H1 (cell line): ENCODE measurements at regions not wholly inside any gene's neighbourhood (a gene's known extent, or its start where the extent isn't known, plus 50 kb on each side); places are given as distances from the start of the nearest gene placed in this dataset.

Source experiments
- CTCF ChIA-PET: fragments of 300-600 bp; sonication (Branson Sonifier 250); formaldehyde crosslinking; loops from one replicate; lab custom pipeline; 2021; ENCODE audit not compliant: partially characterized antibody; lab: Charles Lee
- POLR2A ChIA-PET: fragments of 300-600 bp; sonication (Branson Sonifier 250); formaldehyde crosslinking; loops from one replicate; lab custom pipeline; 2021; ENCODE audit warnings: inconsistent platforms; ENCODE audit not compliant: partially characterized antibody; lab: Charles Lee
- DNase-seq, 2 experiments: peaks; one replicate each; pipeline versions ENCODE4 v3.0.0 to v3.0.0-alpha.2; 2010 to 2022; ENCODE audit warnings: low spot score in 2 of 2, low read depth in 1 of 2, mixed read lengths in 1 of 2
- FAIRE-seq: peaks from 2 replicates; lab custom pipeline; 2011; peaks lifted over from hg19 to GRCh38; lab: Jason Lieb, UNC
- H2AFZ ChIP-seq: 2 replicates; pipeline ENCODE4 v1.8.1; 2012; ENCODE audit warnings: low read length, inconsistent platforms
- H2AK5ac ChIP-seq: 2 replicates; pipeline ENCODE4 v1.6.1; 2013; ENCODE audit warnings: low read depth, low read length
- H2BK120ac ChIP-seq: replicated peaks from 2 replicates; pipeline ENCODE3; 2013; ENCODE audit warnings: low read depth, low read length, inconsistent platforms
- H2BK12ac ChIP-seq: 2 replicates; pipeline ENCODE4 v1.6.1; 2013; ENCODE audit warnings: low read depth, low read length
- H2BK15ac ChIP-seq: 2 replicates; pipeline ENCODE4 v1.6.1; 2013; ENCODE audit warnings: low read length
- H2BK20ac ChIP-seq: 2 replicates; pipeline ENCODE4 v1.6.1; 2013; ENCODE audit warnings: low read length
- H2BK5ac ChIP-seq: 2 replicates; pipeline ENCODE4 v1.6.1; 2013; ENCODE audit warnings: low read depth, low read length
- H3K14ac ChIP-seq: 2 replicates; pipeline ENCODE4 v1.6.1; 2013; ENCODE audit warnings: inconsistent platforms; ENCODE audit not compliant: insufficient read length
- H3K18ac ChIP-seq: 2 replicates; pipeline ENCODE4 v1.6.1; 2013; ENCODE audit warnings: low read length; ENCODE audit errors: extremely low read depth
- H3K23ac ChIP-seq: 2 replicates; pipeline ENCODE4 v1.6.1; 2013; ENCODE audit warnings: inconsistent platforms; ENCODE audit not compliant: insufficient read length
- H3K23me2 ChIP-seq: 2 replicates; pipeline ENCODE4 v1.6.1; 2013; ENCODE audit warnings: low read depth, low read length
- H3K27ac ChIP-seq: 2 replicates; pipeline ENCODE4 v1.6.1; 2011; ENCODE audit warnings: low read depth, low read length, inconsistent platforms
- H3K27me3 ChIP-seq, 4 experiments: replicated peaks in 1 of 4; 1 replicate in 1 of 4; 2 replicates in 3 of 4; pipeline versions ENCODE4 v1.6.1 to v1.8.1; 2011 to 2013; ENCODE audit warnings: low read length in 3 of 4, mild to moderate bottlenecking in 3 of 4, inconsistent platforms in 2 of 4, mixed read lengths in 2 of 4, moderate library complexity in 1 of 4; ENCODE audit not compliant: control insufficient read depth in 3 of 4, insufficient read depth in 3 of 4; ENCODE audit errors: extremely low read depth in 1 of 4
- H3K36me3 ChIP-seq, 4 experiments: 2 replicates each; pipeline versions ENCODE4 v1.6.1 to v1.8.1; 2011 to 2013; ENCODE audit warnings: mild to moderate bottlenecking in 4 of 4, low read length in 3 of 4, moderate library complexity in 2 of 4, control low read depth in 1 of 4, inconsistent platforms in 1 of 4; ENCODE audit not compliant: insufficient read depth in 4 of 4, control insufficient read depth in 2 of 4
- H3K4ac ChIP-seq: replicated peaks from 2 replicates; pipeline ENCODE3; 2013; ENCODE audit warnings: low read length, low read depth, mixed read lengths, inconsistent platforms; ENCODE audit not compliant: insufficient read length
- H3K4me1 ChIP-seq, 4 experiments: replicated peaks in 1 of 4; 1 replicate in 1 of 4; 2 replicates in 3 of 4; pipeline versions ENCODE4 v1.6.1 to v1.8.1; 2011 to 2013; ENCODE audit warnings: low read length in 3 of 4, inconsistent platforms in 2 of 4, mixed read lengths in 1 of 4; ENCODE audit not compliant: insufficient read depth in 4 of 4, control insufficient read depth in 3 of 4
- H3K4me2 ChIP-seq, 2 experiments: 2 replicates each; pipeline versions ENCODE4 v1.6.1 to v1.8.1; 2011 to 2013; ENCODE audit warnings: low read depth in 2 of 2, low read length in 2 of 2, control low read depth in 1 of 2, inconsistent platforms in 1 of 2, mild to moderate bottlenecking in 1 of 2; ENCODE audit not compliant: insufficient read depth in 1 of 2
- H3K4me3 ChIP-seq, 4 experiments: fragments of 200-600, 300-600 bp in 1 of 4; sonication (generic), shearing (Covaris generic), sonication (Bioruptor Twin) in 1 of 4; 2 replicates each; pipeline versions ENCODE4 v1.5.1 to v1.8.1; 2011 to 2016; ENCODE audit warnings: low read length in 4 of 4, low read depth in 3 of 4, control low read depth in 2 of 4, inconsistent platforms in 2 of 4, mild to moderate bottlenecking in 2 of 4, mixed read lengths in 1 of 4, moderate library complexity in 1 of 4; ENCODE audit not compliant: insufficient read depth in 2 of 4; ENCODE audit errors: extremely low read depth in 1 of 4
- H3K56ac ChIP-seq: replicated peaks from 2 replicates; pipeline ENCODE3; 2013; ENCODE audit warnings: low read depth, mild to moderate bottlenecking, mixed read lengths, low read length, inconsistent platforms; ENCODE audit not compliant: insufficient read length
- H3K79me1 ChIP-seq: 2 replicates; pipeline ENCODE4 v1.6.1; 2013; ENCODE audit warnings: low read depth, low read length, control low read depth
- H3K79me2 ChIP-seq, 2 experiments: 2 replicates each; pipeline versions ENCODE4 v1.6.1 to v1.8.1; 2012 to 2013; ENCODE audit warnings: low read length in 2 of 2, mild to moderate bottlenecking in 2 of 2, inconsistent platforms in 1 of 2; ENCODE audit not compliant: insufficient read depth in 2 of 2, control insufficient read depth in 1 of 2
- H3K9ac ChIP-seq, 4 experiments: replicated peaks in 1 of 4; 1 replicate in 1 of 4; 2 replicates in 3 of 4; pipeline versions ENCODE4 v1.6.1 to v1.8.1; 2011 to 2013; ENCODE audit warnings: low read depth in 3 of 4, low read length in 3 of 4, control low read depth in 2 of 4, mild to moderate bottlenecking in 2 of 4, moderate library complexity in 2 of 4, inconsistent platforms in 1 of 4; ENCODE audit errors: extremely low read depth in 1 of 4
- H3K9me3 ChIP-seq, 2 experiments: 2 replicates each; pipeline versions ENCODE4 v1.6.1 to v1.8.1; 2012 to 2013; ENCODE audit warnings: mild to moderate bottlenecking in 2 of 2, moderate library complexity in 2 of 2, control low read depth in 1 of 2, inconsistent platforms in 1 of 2, low read depth in 1 of 2, low read length in 1 of 2, mixed read lengths in 1 of 2; ENCODE audit not compliant: insufficient read depth in 2 of 2
- H4K20me1 ChIP-seq, 2 experiments: replicated peaks in 1 of 2; 2 replicates each; pipeline versions ENCODE3 to v1.8.1; 2011 to 2013; ENCODE audit warnings: inconsistent platforms in 2 of 2, low read length in 2 of 2, mild to moderate bottlenecking in 1 of 2; ENCODE audit not compliant: insufficient read depth in 2 of 2, control insufficient read depth in 1 of 2
- H4K5ac ChIP-seq: 2 replicates; pipeline ENCODE4 v1.6.1; 2013; ENCODE audit warnings: low read length, low read depth, mixed read lengths, inconsistent platforms; ENCODE audit not compliant: insufficient read length
- H4K8ac ChIP-seq: 2 replicates; pipeline ENCODE4 v1.8.0; 2013; ENCODE audit warnings: mild to moderate bottlenecking, moderate library complexity, low read length, inconsistent platforms; ENCODE audit not compliant: insufficient read depth; ENCODE audit errors: extremely low read depth
- H4K91ac ChIP-seq: replicated peaks from 2 replicates; pipeline ENCODE3; 2013; ENCODE audit warnings: low read length, mixed read lengths, inconsistent platforms; ENCODE audit not compliant: insufficient read length
- CTBP2 ChIP-seq: IDR thresholded peaks from 2 replicates; pipeline ENCODE4 v1.7.0; 2011; ENCODE audit warnings: borderline replicate concordance, mild to moderate bottlenecking, moderate library complexity, mixed read lengths, low read length; ENCODE audit not compliant: insufficient read depth, insufficient read length
- POU5F1 ChIP-seq: IDR thresholded peaks from 2 replicates; pipeline ENCODE4 v1.6.1; 2011; ENCODE audit warnings: low read depth, mild to moderate bottlenecking, low read length, moderate library complexity
- RNF2 ChIP-seq: fragments of 200-900, 300-1000 bp; sonication (generic); IDR thresholded peaks from 2 replicates; pipeline ENCODE4 v1.7.1; 2016; ENCODE audit warnings: borderline replicate concordance, low read depth, mild to moderate bottlenecking, antibody characterized with exemption, low read length; ENCODE audit not compliant: poor library complexity, severe bottlenecking; ENCODE audit errors: missing control alignments
- TBP ChIP-seq: IDR thresholded peaks from 2 replicates; pipeline ENCODE4 v1.6.1; 2011; ENCODE audit warnings: low read depth, low read length, improper control_type of control experiment
- whole genome bisulfite sequencing, 2 experiments: shearing (Covaris generic) in 1 of 2; methylation state at CpG; one replicate each; pipeline versions ENCODE4 v1.1.6 to v1.1.7; 2013 to 2015; ENCODE audit warnings: low lambda C conversion rate in 2 of 2, mixed read lengths in 2 of 2, inconsistent platforms in 1 of 2, low coverage in 1 of 2, missing lambda C conversion rate in 1 of 2; ENCODE audit not compliant: insufficient replicate concordance in 2 of 2, insufficient coverage in 1 of 2, insufficient read length in 1 of 2; ENCODE audit errors: extremely low coverage in 1 of 2, missing lambda C conversion rate in 1 of 2; 5-methylcytosine and 5-hydroxymethylcytosine counted together
- TF ChIP-seq, protein P1 (sequence below), 3 experiments: IDR thresholded peaks; 1 replicate in 2 of 3; 2 replicates in 1 of 3; pipeline versions ENCODE4 v1.5.1 to v1.6.1; 2011; ENCODE audit warnings: low read length in 3 of 3, mild to moderate bottlenecking in 3 of 3, inconsistent platforms in 2 of 3, low read depth in 1 of 3, moderate library complexity in 1 of 3; ENCODE audit not compliant: insufficient read depth in 1 of 3; ENCODE audit errors: control extremely low read depth in 1 of 3
- TF ChIP-seq, protein P2 (sequence below): IDR thresholded peaks from 2 replicates; pipeline ENCODE4 v1.6.1; 2012; ENCODE audit warnings: low read length, inconsistent platforms

DNA sequence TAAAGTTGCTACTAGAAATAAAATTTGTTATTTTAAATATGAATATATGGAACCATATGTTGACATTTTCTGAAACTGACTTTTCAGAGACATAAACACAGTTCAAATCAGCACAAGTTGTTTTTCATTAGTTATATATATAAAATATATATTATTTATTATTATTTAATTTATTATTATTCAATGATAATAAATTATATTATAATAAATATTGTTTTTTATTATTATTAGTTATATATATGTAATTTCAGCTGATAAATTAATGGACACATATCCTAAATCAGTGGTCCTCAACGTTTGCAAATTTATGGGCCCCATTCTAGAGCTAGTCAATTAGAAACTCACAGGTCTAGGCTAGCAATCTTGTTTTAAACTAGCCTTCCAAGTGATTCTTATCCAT is 809.3 kb downstream of the C4orf33 start:
- H2BK12ac ChIP-seq = no peak overlapping the region
- no peak overlapping the region for H3K56ac ChIP-seq
- no peak overlapping the region for H3K14ac ChIP-seq
- no peak overlapping the region for H2BK20ac ChIP-seq
- H3K23ac ChIP-seq = no peak overlapping the region
- POLR2A ChIA-PET = no interaction called here
- H3K27ac ChIP-seq = no peak overlapping the region
- no peak overlapping the region for H4K91ac ChIP-seq
- no peaks in the 10 kb centered on the region for H3K79me1 ChIP-seq
- no peak overlapping the region for H4K8ac ChIP-seq
- H2BK15ac ChIP-seq = no peak overlapping the region
- H3K4me2 ChIP-seq = no peak overlapping the region
- no peaks in the 10 kb centered on the region for H4K20me1 ChIP-seq
- 93% methylated on average over 1 of the region's 1 CpG; no CpG with 5 or more reads in 1 of the 2 experiments for WGBS, 2 experiments
- no peak overlapping the region for H3K4me3 ChIP-seq
- no peak overlapping the region for H2AK5ac ChIP-seq
- H2AFZ ChIP-seq = no peak overlapping the region
- CTCF ChIA-PET = no interaction called here
- no peaks in the 10 kb centered on the region for H3K79me2 ChIP-seq
- H3K18ac ChIP-seq = no peak overlapping the region
- H3K36me3 ChIP-seq = no peaks in the 10 kb centered on the region
- no peak for FAIRE-seq
- H3K27me3 ChIP-seq = no peaks in the 10 kb centered on the region
- TF ChIP-seq TBP (no peak), CTBP2 (no peak), RNF2 (no peak), POU5F1 (no peak)
- TF ChIP-seq, protein P1, sequence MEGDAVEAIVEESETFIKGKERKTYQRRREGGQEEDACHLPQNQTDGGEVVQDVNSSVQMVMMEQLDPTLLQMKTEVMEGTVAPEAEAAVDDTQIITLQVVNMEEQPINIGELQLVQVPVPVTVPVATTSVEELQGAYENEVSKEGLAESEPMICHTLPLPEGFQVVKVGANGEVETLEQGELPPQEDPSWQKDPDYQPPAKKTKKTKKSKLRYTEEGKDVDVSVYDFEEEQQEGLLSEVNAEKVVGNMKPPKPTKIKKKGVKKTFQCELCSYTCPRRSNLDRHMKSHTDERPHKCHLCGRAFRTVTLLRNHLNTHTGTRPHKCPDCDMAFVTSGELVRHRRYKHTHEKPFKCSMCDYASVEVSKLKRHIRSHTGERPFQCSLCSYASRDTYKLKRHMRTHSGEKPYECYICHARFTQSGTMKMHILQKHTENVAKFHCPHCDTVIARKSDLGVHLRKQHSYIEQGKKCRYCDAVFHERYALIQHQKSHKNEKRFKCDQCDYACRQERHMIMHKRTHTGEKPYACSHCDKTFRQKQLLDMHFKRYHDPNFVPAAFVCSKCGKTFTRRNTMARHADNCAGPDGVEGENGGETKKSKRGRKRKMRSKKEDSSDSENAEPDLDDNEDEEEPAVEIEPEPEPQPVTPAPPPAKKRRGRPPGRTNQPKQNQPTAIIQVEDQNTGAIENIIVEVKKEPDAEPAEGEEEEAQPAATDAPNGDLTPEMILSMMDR (IDR thresholded peaks at IDR 0.05; ENCODE audit: control extremely low read depth in 1 of 3, insufficient read depth in 1 of 3, low read depth in 1 of 3, low read length in 3 of 3) = no peak
- TF ChIP-seq, protein P2, sequence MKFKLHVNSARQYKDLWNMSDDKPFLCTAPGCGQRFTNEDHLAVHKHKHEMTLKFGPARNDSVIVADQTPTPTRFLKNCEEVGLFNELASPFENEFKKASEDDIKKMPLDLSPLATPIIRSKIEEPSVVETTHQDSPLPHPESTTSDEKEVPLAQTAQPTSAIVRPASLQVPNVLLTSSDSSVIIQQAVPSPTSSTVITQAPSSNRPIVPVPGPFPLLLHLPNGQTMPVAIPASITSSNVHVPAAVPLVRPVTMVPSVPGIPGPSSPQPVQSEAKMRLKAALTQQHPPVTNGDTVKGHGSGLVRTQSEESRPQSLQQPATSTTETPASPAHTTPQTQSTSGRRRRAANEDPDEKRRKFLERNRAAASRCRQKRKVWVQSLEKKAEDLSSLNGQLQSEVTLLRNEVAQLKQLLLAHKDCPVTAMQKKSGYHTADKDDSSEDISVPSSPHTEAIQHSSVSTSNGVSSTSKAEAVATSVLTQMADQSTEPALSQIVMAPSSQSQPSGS = no peak
- H4K5ac ChIP-seq = no peak overlapping the region
- no peak overlapping the region for H2BK120ac ChIP-seq
- no peak overlapping the region for H3K4ac ChIP-seq
- H2BK5ac ChIP-seq = no peak overlapping the region
- peaks cover 3 to 7% of the 10 kb centered on the region in 2 experiments; a peak in 1 of 4 replicates for H3K9me3 ChIP-seq
- H3K23me2 ChIP-seq = no peaks in the 10 kb centered on the region
- no peak for DNase-seq
- no peaks in the 10 kb centered on the region for H3K4me1 ChIP-seq
- no peak overlapping the region for H3K9ac ChIP-seq
